ENCODE measurements at regions not wholly inside any gene's neighbourhood (a gene's known extent, or its start where the extent isn't known, plus 50 kb on each side); places are given as distances from the start of the nearest gene placed in this dataset.

DNA sequence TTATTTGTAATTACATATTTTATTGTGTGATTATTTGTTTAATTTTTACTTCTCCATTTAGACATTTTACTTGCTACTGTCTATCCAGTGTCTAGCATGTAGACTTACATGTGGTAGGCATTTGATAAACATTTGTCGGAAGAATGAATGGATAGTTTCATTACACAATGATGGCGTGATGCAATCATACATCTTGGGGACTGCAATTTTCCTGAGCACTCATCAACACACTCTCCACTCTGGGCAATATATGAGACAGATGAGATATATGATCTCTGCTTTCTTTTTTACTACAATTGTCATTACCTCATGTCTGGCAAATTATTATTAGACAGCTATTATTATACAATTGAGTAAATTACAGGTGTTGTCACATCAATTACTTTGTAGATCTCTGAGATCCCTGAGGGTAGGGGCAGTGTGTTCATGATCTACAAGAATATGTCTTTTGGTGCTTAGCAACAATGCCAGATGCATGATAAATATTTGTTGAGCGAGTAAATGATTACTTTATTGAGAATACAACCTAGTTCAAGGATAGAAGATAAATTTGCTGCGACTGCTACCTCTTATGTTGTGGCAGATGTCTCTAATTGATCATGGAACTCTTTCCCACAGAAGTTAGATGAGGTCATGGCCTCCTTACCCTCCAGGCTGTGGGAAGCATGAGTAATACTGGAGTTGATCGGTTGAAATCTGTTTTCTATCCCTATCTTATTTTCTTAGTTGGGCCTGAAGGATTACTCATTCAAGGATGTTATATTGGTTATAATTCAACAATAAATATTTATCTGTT, 416.0 kb downstream of the LRIG3 start:
- Histone ChIP-seq H3K27me3 (ENCODE audit: control insufficient read depth, low read length) (no peaks in the 10 kb centered on the region), H3K36me3 (ENCODE audit: control insufficient read depth, low read length) (no peaks in the 10 kb centered on the region), H3K27ac (ENCODE audit: low read depth, low read length) (no peak overlapping the region), H3K4me3 (ENCODE audit: low read length) (no peak overlapping the region), H3K9me3 (ENCODE audit: control insufficient read depth, insufficient read depth, low read length) (no peaks in the 10 kb centered on the region), H3K9me2 (replicated peaks; ENCODE audit: control insufficient read depth, low read length) (no peaks in the 10 kb centered on the region), H3K79me2 (ENCODE audit: control insufficient read depth, low read length) (no peaks in the 10 kb centered on the region), H3K4me1 (ENCODE audit: control insufficient read depth, low read length) (no peaks in the 10 kb centered on the region), H4K20me1 (ENCODE audit: control insufficient read depth, insufficient read depth, low read depth, low read length) (no peaks in the 10 kb centered on the region), H3F3A (ENCODE audit: control insufficient read depth, insufficient read depth) (no peaks in the 10 kb centered on the region), H3K4me2 (ENCODE audit: low read length) (no peak overlapping the region)
- no peak for TF ChIP-seq EZH2phosphoT487 (IDR thresholded peaks at IDR 0.05; ENCODE audit: borderline replicate concordance, low read length)
- TF ChIP-seq, protein P1, sequence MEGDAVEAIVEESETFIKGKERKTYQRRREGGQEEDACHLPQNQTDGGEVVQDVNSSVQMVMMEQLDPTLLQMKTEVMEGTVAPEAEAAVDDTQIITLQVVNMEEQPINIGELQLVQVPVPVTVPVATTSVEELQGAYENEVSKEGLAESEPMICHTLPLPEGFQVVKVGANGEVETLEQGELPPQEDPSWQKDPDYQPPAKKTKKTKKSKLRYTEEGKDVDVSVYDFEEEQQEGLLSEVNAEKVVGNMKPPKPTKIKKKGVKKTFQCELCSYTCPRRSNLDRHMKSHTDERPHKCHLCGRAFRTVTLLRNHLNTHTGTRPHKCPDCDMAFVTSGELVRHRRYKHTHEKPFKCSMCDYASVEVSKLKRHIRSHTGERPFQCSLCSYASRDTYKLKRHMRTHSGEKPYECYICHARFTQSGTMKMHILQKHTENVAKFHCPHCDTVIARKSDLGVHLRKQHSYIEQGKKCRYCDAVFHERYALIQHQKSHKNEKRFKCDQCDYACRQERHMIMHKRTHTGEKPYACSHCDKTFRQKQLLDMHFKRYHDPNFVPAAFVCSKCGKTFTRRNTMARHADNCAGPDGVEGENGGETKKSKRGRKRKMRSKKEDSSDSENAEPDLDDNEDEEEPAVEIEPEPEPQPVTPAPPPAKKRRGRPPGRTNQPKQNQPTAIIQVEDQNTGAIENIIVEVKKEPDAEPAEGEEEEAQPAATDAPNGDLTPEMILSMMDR (IDR thresholded peaks at IDR 0.05; ENCODE audit: low read depth, low read length, poor library complexity, severe bottlenecking), result no peak

DNA sequence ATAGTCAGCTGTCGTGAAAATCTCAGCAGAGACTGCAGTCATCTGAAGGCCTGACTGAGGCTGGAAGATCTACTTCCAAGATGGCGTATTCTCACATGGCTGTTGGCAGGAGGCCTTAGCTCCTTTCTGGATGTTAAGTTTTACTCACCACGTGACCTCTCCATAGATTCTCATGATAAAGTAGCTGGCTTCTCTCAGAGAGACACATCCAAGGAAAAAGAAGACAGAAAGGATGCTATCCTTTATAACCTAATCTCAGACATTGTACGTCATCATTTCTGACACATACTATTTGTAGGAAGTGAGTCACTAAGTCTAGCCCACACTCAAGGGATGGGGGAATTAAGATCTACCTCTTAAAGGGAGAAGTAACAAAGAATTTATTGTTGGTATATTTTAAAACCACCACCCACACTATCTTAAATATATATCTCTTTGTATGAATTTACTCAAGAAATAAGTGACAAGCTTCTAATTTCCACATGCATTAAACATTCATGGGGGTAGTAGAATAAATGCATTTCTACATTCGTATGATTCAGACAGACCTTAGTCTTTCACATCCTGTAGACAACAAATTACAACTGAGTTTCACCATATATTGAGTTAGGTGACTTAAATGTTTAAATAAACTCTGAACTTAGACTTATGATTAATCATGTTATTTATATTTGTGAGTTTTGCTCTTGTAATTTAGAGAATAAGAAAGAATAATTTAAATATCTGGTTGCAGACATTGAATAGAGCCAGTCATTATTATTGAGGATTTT, 411.0 kb downstream of the LRIG3 start:
- Histone ChIP-seq H3K4me3 (ENCODE audit: low read length) (no peak overlapping the region), H3K27ac (ENCODE audit: low read depth, low read length) (no peak overlapping the region), H3K36me3 (ENCODE audit: control insufficient read depth, low read length) (no peaks in the 10 kb centered on the region), H3K4me1 (ENCODE audit: control insufficient read depth, low read length) (no peaks in the 10 kb centered on the region), H3K4me2 (ENCODE audit: low read length) (no peak overlapping the region), H3F3A (ENCODE audit: control insufficient read depth, insufficient read depth) (no peaks in the 10 kb centered on the region), H4K20me1 (ENCODE audit: control insufficient read depth, insufficient read depth, low read depth, low read length) (no peaks in the 10 kb centered on the region), H3K79me2 (ENCODE audit: control insufficient read depth, low read length) (no peaks in the 10 kb centered on the region), H3K9me3 (ENCODE audit: control insufficient read depth, insufficient read depth, low read length) (no peaks in the 10 kb centered on the region), H3K27me3 (ENCODE audit: control insufficient read depth, low read length) (no peaks in the 10 kb centered on the region), H3K9me2 (replicated peaks; ENCODE audit: control insufficient read depth, low read length) (no peaks in the 10 kb centered on the region)
- TF ChIP-seq, protein P1 (IDR thresholded peaks at IDR 0.05; ENCODE audit: low read depth, low read length, poor library complexity, severe bottlenecking), result no peak
- TF ChIP-seq EZH2phosphoT487 (IDR thresholded peaks at IDR 0.05; ENCODE audit: borderline replicate concordance, low read length), result no peak

DNA sequence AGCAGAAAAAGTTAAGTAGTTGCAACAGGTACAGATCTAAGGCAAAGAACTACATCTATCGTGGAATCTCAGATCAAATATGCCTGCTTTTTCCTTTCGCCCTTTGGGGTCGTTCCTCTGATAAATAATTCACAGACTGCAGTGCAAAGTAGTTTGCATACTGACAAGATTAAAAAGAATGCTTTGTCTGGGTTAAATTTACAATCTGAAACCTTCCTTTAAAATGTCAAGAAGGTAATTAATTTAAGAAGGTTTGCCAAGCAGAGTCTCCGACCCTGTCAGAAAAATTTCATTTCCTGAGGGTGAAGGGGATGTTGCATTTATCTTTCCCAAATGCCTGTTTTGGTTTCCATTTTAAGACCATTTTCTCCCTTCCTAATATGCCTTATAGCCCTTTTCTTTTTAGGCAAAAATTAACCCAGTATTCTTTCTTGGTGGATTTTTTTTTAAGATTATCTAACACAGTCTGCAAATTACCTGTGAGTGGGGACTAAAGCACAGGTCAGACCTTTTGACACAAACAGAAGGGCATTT, 406.9 kb downstream of the LRIG3 start:
- H3K4me2 ChIP-seq (ENCODE audit: low read length), result no peak overlapping the region

More for the DNA sequence above, 406.9 kb downstream of the LRIG3 start:
- no peaks in the 10 kb centered on the region for H3K4me1 ChIP-seq (ENCODE audit: control insufficient read depth, low read length)
- no peaks in the 10 kb centered on the region for H3K9me2 ChIP-seq (replicated peaks; ENCODE audit: control insufficient read depth, low read length)
- H3K27me3 ChIP-seq (ENCODE audit: control insufficient read depth, low read length), result no peaks in the 10 kb centered on the region
- TF ChIP-seq EZH2phosphoT487 (IDR thresholded peaks at IDR 0.05; ENCODE audit: borderline replicate concordance, low read length), result no peak
- TF ChIP-seq, protein P1 (IDR thresholded peaks at IDR 0.05; ENCODE audit: low read depth, low read length, poor library complexity, severe bottlenecking), result no peak
- no peaks in the 10 kb centered on the region for H3K36me3 ChIP-seq (ENCODE audit: control insufficient read depth, low read length)
- H4K20me1 ChIP-seq (ENCODE audit: control insufficient read depth, insufficient read depth, low read depth, low read length), result no peaks in the 10 kb centered on the region
- H3F3A ChIP-seq (ENCODE audit: control insufficient read depth, insufficient read depth), result no peaks in the 10 kb centered on the region
- no peaks in the 10 kb centered on the region; the same call in 1 of the 2 replicates for H3K9me3 ChIP-seq (ENCODE audit: control insufficient read depth, insufficient read depth, low read length)
- H3K4me3 ChIP-seq (ENCODE audit: low read length), result no peak overlapping the region
- H3K27ac ChIP-seq (ENCODE audit: low read depth, low read length), result no peak overlapping the region
- no peaks in the 10 kb centered on the region for H3K79me2 ChIP-seq (ENCODE audit: control insufficient read depth, low read length)

All from DOHH2 (cell line).